Astrocyte (in vitro differentiated cells and primary cell): ENCODE measurements at regions not wholly inside any gene's neighbourhood (a gene's known extent, or its start where the extent isn't known, plus 50 kb on each side); places are given as distances from the start of the nearest gene placed in this dataset.

Experiments used
- DNase-seq: peaks from one replicate; pipeline ENCODE4 v3.0.0-alpha.2; 2010; ENCODE audit warnings: low read depth
- FAIRE-seq: peaks from 2 replicates; lab custom pipeline; 2011; peaks lifted over from hg19 to GRCh38; lab: Jason Lieb, UNC
- H2AFZ ChIP-seq: 2 replicates; pipeline ENCODE4 v1.6.0; 2012; ENCODE audit warnings: low read depth, low read length, inconsistent platforms
- H3K27ac ChIP-seq: 2 replicates; pipeline ENCODE4 v1.5.1; 2011; ENCODE audit warnings: low read depth, low read length, inconsistent platforms
- H3K27me3 ChIP-seq: 2 replicates; pipeline ENCODE4 v1.6.0; 2011; ENCODE audit warnings: low read length, inconsistent platforms; ENCODE audit not compliant: insufficient read depth
- H3K36me3 ChIP-seq: 2 replicates; pipeline ENCODE4 v1.5.1; 2011; ENCODE audit warnings: low read length, inconsistent platforms; ENCODE audit not compliant: insufficient read depth
- H3K4me1 ChIP-seq: 2 replicates; pipeline ENCODE4 v1.5.1; 2011; ENCODE audit warnings: low read length, inconsistent platforms; ENCODE audit not compliant: insufficient read depth
- H3K4me2 ChIP-seq: 2 replicates; pipeline ENCODE4 v1.6.0; 2012; ENCODE audit warnings: low read length, inconsistent platforms
- H3K4me3 ChIP-seq: 2 replicates; pipeline ENCODE4 v1.5.1; 2011; ENCODE audit warnings: low read depth, mild to moderate bottlenecking, low read length, inconsistent platforms; ENCODE audit not compliant: insufficient read depth
- H3K79me2 ChIP-seq: 2 replicates; pipeline ENCODE4 v1.6.0; 2012; ENCODE audit warnings: mild to moderate bottlenecking, low read length, inconsistent platforms; ENCODE audit not compliant: insufficient read depth
- H3K9ac ChIP-seq: 2 replicates; pipeline ENCODE4 v1.6.0; 2012; ENCODE audit warnings: mild to moderate bottlenecking, low read length, inconsistent platforms
- H3K9me3 ChIP-seq: 2 replicates; pipeline ENCODE4 v1.5.1; 2012; ENCODE audit warnings: low read depth, mild to moderate bottlenecking, low read length, inconsistent platforms; ENCODE audit not compliant: insufficient read depth
- H4K20me1 ChIP-seq: 2 replicates; pipeline ENCODE4 v1.6.0; 2012; ENCODE audit warnings: low read length, inconsistent platforms; ENCODE audit not compliant: insufficient read depth
- H3K27ac Mint-ChIP-seq: one replicate; pipeline ENCODE4 v1.8.0; 2021; ENCODE audit warnings: mild to moderate bottlenecking, mixed read lengths; ENCODE audit not compliant: unreplicated experiment
- H3K27me3 Mint-ChIP-seq: one replicate; pipeline ENCODE4 v1.8.0; 2021; ENCODE audit warnings: low read depth, mixed read lengths; ENCODE audit not compliant: unreplicated experiment
- H3K36me3 Mint-ChIP-seq: one replicate; pipeline ENCODE4 v1.8.0; 2021; ENCODE audit warnings: low read depth, mixed read lengths; ENCODE audit not compliant: unreplicated experiment
- H3K4me1 Mint-ChIP-seq: one replicate; pipeline ENCODE4 v1.8.0; 2021; ENCODE audit warnings: low read depth, mixed read lengths; ENCODE audit not compliant: unreplicated experiment
- H3K4me3 Mint-ChIP-seq: one replicate; pipeline ENCODE4 v1.8.0; 2021; ENCODE audit warnings: mild to moderate bottlenecking, moderate library complexity, mixed read lengths; ENCODE audit not compliant: unreplicated experiment
- H3K9me3 Mint-ChIP-seq: one replicate; pipeline ENCODE4 v1.8.0; 2021; ENCODE audit warnings: mild to moderate bottlenecking, mixed read lengths; ENCODE audit not compliant: unreplicated experiment
- CTCF ChIP-seq: IDR thresholded peaks from 2 replicates; pipeline ENCODE4 v1.5.1; 2011; ENCODE audit warnings: low read depth, mild to moderate bottlenecking, inconsistent platforms, low read length, moderate library complexity; ENCODE audit not compliant: insufficient read depth
- EZH2 ChIP-seq: IDR thresholded peaks from 2 replicates; pipeline ENCODE4 v1.6.1; 2012; ENCODE audit warnings: mild to moderate bottlenecking, low read length, inconsistent platforms; ENCODE audit not compliant: insufficient read depth

GRCh38 chr10:120077707-120078492 lies 185.4 kb downstream of the SEC23IP start:
- peaks cover 7% of the 10 kb centered on the region for H3K9me3 Mint-ChIP-seq
- H3K27me3 Mint-ChIP-seq: peaks cover 5% of the 10 kb centered on the region
- Histone ChIP-seq H3K36me3 (no peaks in the 10 kb centered on the region), H3K4me3 (no peak overlapping the region), H3K4me1 (no peaks in the 10 kb centered on the region), H3K27me3 (no peaks in the 10 kb centered on the region), H3K9me3 (no peaks in the 10 kb centered on the region), H3K4me2 (no peak overlapping the region), H3K9ac (no peak overlapping the region), H2AFZ (no peak overlapping the region), H3K79me2 (no peaks in the 10 kb centered on the region), H3K27ac (no peak overlapping the region), H4K20me1 (no peaks in the 10 kb centered on the region)
- no peak overlapping the region for H3K4me3 Mint-ChIP-seq
- no peak for TF ChIP-seq EZH2
- TF ChIP-seq CTCF: no peak
- DNase-seq: no peak
- H3K27ac Mint-ChIP-seq: no peak overlapping the region
- FAIRE-seq: no peak
- H3K4me1 Mint-ChIP-seq: no peaks in the 10 kb centered on the region
- H3K36me3 Mint-ChIP-seq: no peaks in the 10 kb centered on the region

DNA sequence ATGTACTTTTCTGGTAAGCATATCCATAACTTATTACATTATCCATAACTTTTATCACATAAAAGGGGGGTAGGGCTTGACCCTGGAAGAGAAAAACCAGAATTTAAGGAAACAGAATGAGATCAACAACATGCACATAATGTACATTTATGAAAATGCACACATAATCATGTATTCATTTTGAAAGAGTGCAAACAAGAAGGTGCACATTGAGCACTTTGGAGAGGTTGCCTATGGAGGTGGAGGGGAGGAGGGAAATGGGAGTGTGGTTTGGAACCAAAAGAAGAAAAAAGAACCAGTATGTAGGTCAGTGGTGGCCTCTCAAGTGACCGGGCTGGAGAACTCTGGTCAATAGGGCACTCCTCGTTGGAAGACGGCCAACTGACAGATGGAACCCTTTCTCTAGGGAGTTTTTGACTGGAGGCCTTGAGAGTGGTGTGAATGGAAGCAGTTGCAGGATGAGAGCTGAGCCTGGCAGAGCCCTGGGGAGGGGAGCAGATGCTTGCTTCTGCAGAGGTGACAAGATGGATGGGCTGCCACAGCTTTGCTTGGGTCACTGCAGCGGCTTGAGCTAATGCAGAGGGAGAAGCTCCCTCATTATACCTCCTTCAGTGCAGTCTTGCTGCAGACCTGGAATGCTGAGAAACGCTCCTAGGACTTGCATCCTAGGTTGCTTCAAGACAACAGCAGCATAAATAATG lies 192.7 kb downstream of the SEC23IP start:
- Mint-ChIP-seq H3K27me3 (no peaks in the 10 kb centered on the region), H3K27ac (no peak overlapping the region), H3K4me3 (no peak overlapping the region), H3K4me1 (no peaks in the 10 kb centered on the region), H3K36me3 (no peaks in the 10 kb centered on the region), H3K9me3 (peaks cover 4% of the 10 kb centered on the region)
- FAIRE-seq (no peak), DNase-seq (no peak)
- H3K9ac ChIP-seq: no peak overlapping the region
- no peaks in the 10 kb centered on the region for H4K20me1 ChIP-seq
- H3K4me2 ChIP-seq: no peak overlapping the region
- no peaks in the 10 kb centered on the region for H3K9me3 ChIP-seq
- no peaks in the 10 kb centered on the region for H3K79me2 ChIP-seq
- no peaks in the 10 kb centered on the region for H3K36me3 ChIP-seq
- no peak for TF ChIP-seq CTCF
- no peak for TF ChIP-seq EZH2
- H3K27ac ChIP-seq: no peak overlapping the region
- H3K4me1 ChIP-seq: no peaks in the 10 kb centered on the region
- H3K4me3 ChIP-seq: no peak overlapping the region
- H2AFZ ChIP-seq: no peak overlapping the region
- H3K27me3 ChIP-seq: no peaks in the 10 kb centered on the region

DNA sequence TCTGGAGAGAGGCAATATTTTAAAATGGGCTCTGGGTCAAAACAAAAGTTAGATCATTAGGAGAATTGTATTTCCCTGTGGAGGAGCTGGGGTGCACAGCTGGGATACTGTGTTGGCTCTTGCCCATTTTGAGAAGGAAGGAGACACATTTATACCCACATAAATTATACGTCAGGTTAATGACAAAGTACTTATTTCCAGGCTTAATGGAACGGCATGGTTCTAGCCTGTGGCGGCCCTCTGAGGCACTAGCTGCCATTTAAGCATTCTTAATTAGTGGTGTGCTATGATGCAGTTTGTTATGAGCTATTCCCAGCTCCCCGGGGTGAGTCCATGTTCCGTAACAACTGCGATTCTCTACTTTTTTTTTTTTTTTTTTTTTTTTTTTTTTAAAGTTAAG lies 193.5 kb downstream of the SEC23IP start:
- no peaks in the 10 kb centered on the region for H3K4me1 ChIP-seq
- no peak overlapping the region for H3K4me3 Mint-ChIP-seq
- peaks cover 2% of the 10 kb centered on the region for H3K27me3 Mint-ChIP-seq
- no peaks in the 10 kb centered on the region for H4K20me1 ChIP-seq
- no peak overlapping the region for H3K9ac ChIP-seq
- no peaks in the 10 kb centered on the region for H3K27me3 ChIP-seq
- peaks cover 6% of the 10 kb centered on the region for H3K9me3 Mint-ChIP-seq
- no peak overlapping the region for H3K27ac ChIP-seq
- TF ChIP-seq CTCF: no peak
- TF ChIP-seq EZH2: no peak
- no peaks in the 10 kb centered on the region for H3K9me3 ChIP-seq
- FAIRE-seq (no peak), DNase-seq (no peak)
- H3K4me3 ChIP-seq: no peak overlapping the region
- H3K79me2 ChIP-seq: no peaks in the 10 kb centered on the region
- no peaks in the 10 kb centered on the region for H3K36me3 ChIP-seq
- H3K36me3 Mint-ChIP-seq: peaks cover 1% of the 10 kb centered on the region
- H3K27ac Mint-ChIP-seq: no peak overlapping the region
- H2AFZ ChIP-seq: no peak overlapping the region
- no peaks in the 10 kb centered on the region for H3K4me1 Mint-ChIP-seq
- H3K4me2 ChIP-seq: no peak overlapping the region
